WI38 (cell line): ENCODE measurements at regions not wholly inside any gene's neighbourhood (a gene's known extent, or its start where the extent isn't known, plus 50 kb on each side); places are given as distances from the start of the nearest gene placed in this dataset.

Source experiments
- H3K4me3 ChIP-seq: 2 replicates; pipeline ENCODE4 v1.5.1; 2011; ENCODE audit warnings: low read depth, mild to moderate bottlenecking, control low read depth, low read length
- CTCF ChIP-seq: IDR thresholded peaks from 2 replicates; pipeline ENCODE4 v1.5.1; 2012; ENCODE audit warnings: low read depth, mild to moderate bottlenecking, control low read depth, low read length

- no peak for TF ChIP-seq CTCF
- no peak overlapping the region for H3K4me3 ChIP-seq
These were observed 637.4 kb upstream of the CDH2 start for GRCh38 chr18:28814365-28814764.

GRCh38 chr18:28808373-28808772 lies 631.4 kb upstream of the CDH2 start:
- H3K4me3 ChIP-seq: no peak overlapping the region
- TF ChIP-seq CTCF: no peak

GRCh38 chr18:28805491-28805890 lies 628.6 kb upstream of the CDH2 start:
- H3K4me3 ChIP-seq: no peak overlapping the region
- TF ChIP-seq CTCF: no peak

DNA sequence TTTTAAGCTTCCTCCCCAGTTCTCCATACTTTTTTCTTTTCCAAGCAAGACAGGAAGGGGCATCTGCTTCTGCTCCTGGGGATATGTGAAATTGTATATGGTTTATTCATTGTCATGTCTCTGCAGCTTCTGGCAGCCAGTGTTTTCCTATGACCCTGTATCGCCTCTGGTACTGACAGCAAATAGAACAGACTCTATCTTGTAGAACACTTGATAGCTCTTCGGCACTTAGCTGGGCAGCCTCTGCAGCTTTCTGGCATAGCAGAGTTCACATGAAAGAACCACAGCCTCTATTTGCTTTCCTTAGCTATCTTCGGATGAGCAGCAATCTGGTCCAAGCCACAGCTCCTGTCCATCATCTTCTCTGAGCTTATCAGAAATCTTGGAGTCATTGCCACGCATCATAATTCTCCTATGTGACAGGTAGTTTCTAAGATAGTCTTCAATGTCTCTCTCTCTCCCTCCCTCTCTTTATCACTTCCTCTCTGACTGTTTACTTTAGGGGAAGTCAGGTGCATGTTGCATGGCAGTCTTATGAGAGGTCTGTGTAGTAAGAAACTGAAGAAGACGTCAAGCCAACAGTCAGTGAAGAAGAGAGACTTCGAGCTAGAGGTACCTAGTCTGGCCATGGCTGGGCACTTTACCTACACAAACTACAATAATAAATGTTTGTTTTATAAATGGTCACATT lies 627.7 kb upstream of the CDH2 start:
- H3K4me3 ChIP-seq: no peak overlapping the region
- no peak for TF ChIP-seq CTCF

DNA sequence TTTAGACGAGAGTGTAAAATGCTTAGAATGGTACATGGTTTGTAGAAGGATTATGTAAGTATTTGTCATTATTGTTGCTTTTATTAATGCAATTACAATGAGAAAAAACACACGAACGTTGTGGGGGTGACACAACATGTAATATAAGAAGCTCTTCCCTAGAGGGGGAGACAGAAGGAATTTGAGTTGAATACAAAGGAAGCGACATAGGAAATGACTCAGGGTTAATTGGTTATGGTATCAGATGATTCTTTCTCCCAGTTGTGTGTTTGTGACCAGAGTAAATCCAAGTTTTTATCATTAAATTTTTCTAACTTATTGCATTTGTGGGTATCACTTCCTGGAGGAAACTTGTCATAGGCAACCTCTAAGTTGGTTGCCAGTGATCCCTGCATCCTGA lies 625.6 kb upstream of the CDH2 start:
- H3K4me3 ChIP-seq: no peak overlapping the region
- TF ChIP-seq CTCF: no peak

DNA sequence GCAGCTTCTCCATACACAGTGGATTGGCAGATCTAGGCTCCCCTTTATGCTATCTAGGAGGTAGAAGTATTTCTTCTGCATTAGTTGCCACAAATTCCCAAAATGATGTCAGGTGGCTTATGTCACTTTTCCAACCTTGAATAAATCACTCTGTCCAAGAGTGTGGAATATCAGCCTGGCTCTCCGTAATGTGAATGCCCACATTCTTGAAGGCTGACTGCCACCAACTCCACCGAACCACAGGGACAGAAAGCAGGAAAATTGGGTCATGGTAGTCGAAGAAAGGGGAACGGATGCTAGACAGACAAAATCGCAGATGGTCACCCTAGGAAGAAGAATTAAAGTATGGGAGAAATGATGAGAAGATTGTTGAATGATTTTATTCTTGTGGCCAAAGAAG lies 624.9 kb upstream of the CDH2 start:
- H3K4me3 ChIP-seq: no peak overlapping the region
- no peak for TF ChIP-seq CTCF

DNA sequence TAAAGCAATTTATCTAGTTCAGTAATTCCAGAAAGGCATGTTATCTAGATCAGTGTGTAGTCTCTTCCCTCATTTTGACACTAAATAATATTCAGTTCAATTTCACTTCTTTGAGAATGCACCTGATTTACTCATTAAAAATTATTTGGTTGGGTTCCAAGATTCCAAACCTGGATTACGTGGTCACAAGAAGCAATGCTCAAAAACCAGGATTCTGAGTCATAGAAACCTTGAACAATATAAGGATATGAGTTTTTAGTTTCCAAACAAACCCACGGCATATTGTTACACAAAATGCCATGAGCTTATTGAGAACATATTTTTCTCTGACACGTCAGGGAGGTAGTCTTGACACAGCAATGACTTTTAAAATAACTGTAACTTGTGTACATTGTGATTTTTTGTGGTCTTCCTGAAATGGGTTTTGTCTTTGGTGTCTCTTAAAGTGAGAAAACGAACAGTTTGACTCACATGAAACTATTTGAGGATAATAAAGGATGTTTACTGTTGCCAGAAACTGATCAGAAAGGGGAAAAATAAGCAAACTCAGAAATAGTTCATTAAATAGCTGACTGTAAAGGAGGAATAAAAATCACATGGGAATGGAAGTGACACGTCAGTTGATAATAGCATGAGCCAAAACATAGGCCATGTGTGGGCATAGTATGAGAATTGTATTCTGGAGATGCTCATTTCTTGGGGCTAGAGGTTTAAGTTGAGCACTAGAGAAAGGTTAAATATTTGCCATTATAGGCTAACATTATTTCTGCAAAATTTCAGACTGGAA lies 617.7 kb upstream of the CDH2 start:
- no peak overlapping the region for H3K4me3 ChIP-seq
- TF ChIP-seq CTCF: no peak
